Caco-2 (cell line): ENCODE measurements at regions not wholly inside any gene's neighbourhood (a gene's known extent, or its start where the extent isn't known, plus 50 kb on each side); places are given as distances from the start of the nearest gene placed in this dataset.

Experiments
- BruUV-seq: library from RNA; stranded (reverse); fragments of 400-500 nt; replicated peaks from 2 replicates; lab custom pipeline; 2021; lab: Mats Ljungman, UMichigan
- CTCF ChIA-PET: fragments of 300-600 bp; sonication (Branson Sonifier 250); formaldehyde crosslinking; loops from one replicate; lab custom pipeline; 2022; ENCODE audit warnings: antibody characterized with exemption; lab: Charles Lee
- POLR2A ChIA-PET: fragments of 300-600 bp; sonication (Branson Sonifier 250); formaldehyde crosslinking; loops from one replicate; lab custom pipeline; 2022; ENCODE audit warnings: antibody characterized with exemption; lab: Charles Lee
- DNase-seq, 2 experiments: peaks; one replicate each; pipeline versions ENCODE4 v3.0.0 to v3.0.0-alpha.2; 2020 to 2022
- H3K27me3 ChIP-seq: replicated peaks from 2 replicates; pipeline ENCODE4 v1.6.0; 2011; ENCODE audit warnings: low read length; ENCODE audit not compliant: control insufficient read depth, insufficient read depth
- H3K36me3 ChIP-seq: 2 replicates; pipeline ENCODE4 v1.5.1; 2011; ENCODE audit warnings: low read length; ENCODE audit not compliant: control insufficient read depth, insufficient read depth
- H3K4me1 ChIP-seq: fragments of 250-450 bp; sonication (Bioruptor Pico); 2 replicates; pipeline ENCODE4 v1.5.1; 2020; ENCODE audit warnings: mild to moderate bottlenecking
- H3K4me3 ChIP-seq: 2 replicates; pipeline ENCODE4 v1.5.1; 2011; ENCODE audit warnings: low read depth, mild to moderate bottlenecking, control low read depth, low read length
- H3K9me3 ChIP-seq: fragments of 250-450 bp; sonication (Bioruptor Pico); 2 replicates; pipeline ENCODE4 v1.5.1; 2020; ENCODE audit warnings: mild to moderate bottlenecking, moderate library complexity
- H3K27ac Mint-ChIP-seq: one replicate; pipeline ENCODE4 v1.8.0; 2022; ENCODE audit warnings: mixed read lengths; ENCODE audit not compliant: unreplicated experiment
- H3K27me3 Mint-ChIP-seq: one replicate; pipeline ENCODE4 v1.8.0; 2022; ENCODE audit warnings: mixed read lengths; ENCODE audit not compliant: insufficient read depth, unreplicated experiment
- H3K36me3 Mint-ChIP-seq: one replicate; pipeline ENCODE4 v1.8.0; 2022; ENCODE audit warnings: mild to moderate bottlenecking, mixed read lengths; ENCODE audit not compliant: insufficient read depth, unreplicated experiment
- H3K4me1 Mint-ChIP-seq: one replicate; pipeline ENCODE4 v1.8.0; 2022; ENCODE audit warnings: low read depth, mixed read lengths; ENCODE audit not compliant: unreplicated experiment
- H3K4me3 Mint-ChIP-seq: one replicate; pipeline ENCODE4 v1.8.0; 2022; ENCODE audit warnings: mild to moderate bottlenecking, moderate library complexity, mixed read lengths; ENCODE audit not compliant: unreplicated experiment
- H3K9me3 Mint-ChIP-seq: one replicate; pipeline ENCODE4 v1.8.0; 2022; ENCODE audit warnings: mixed read lengths; ENCODE audit not compliant: unreplicated experiment
- CTCF ChIP-seq, 2 experiments: fragments of 200-600 bp in 1 of 2; IDR thresholded peaks; 1 replicate in 1 of 2; 2 replicates in 1 of 2; pipeline versions ENCODE4 v1.5.1 to v1.8.0; 2011 to 2022; ENCODE audit warnings: antibody characterized with exemption in 1 of 2, control low read depth in 1 of 2, inconsistent platforms in 1 of 2, low read depth in 1 of 2, low read length in 1 of 2, mild to moderate bottlenecking in 1 of 2, moderate library complexity in 1 of 2; ENCODE audit not compliant: insufficient read depth in 1 of 2, severe bottlenecking in 1 of 2, unreplicated experiment in 1 of 2
- intact Hi-C: fragments of 100-400 bp; cut with micrococcal nuclease; formaldehyde crosslinking; loops from one replicate; pipeline ENCODE4 v1.10.0; 2022; ENCODE audit not compliant: unreplicated experiment

GRCh38 chr3:28867836-28868235 is 413.0 kb upstream of the RBMS3 start:
- no peaks in the 10 kb centered on the region for H3K36me3 Mint-ChIP-seq
- no peaks in the 10 kb centered on the region for H3K4me1 Mint-ChIP-seq
- peaks cover 2% of the 10 kb centered on the region for H3K27me3 Mint-ChIP-seq
- H3K4me3 Mint-ChIP-seq = no peak overlapping the region
- peaks cover 7% of the 10 kb centered on the region for H3K9me3 Mint-ChIP-seq
- H3K36me3 ChIP-seq = no peaks in the 10 kb centered on the region
- no peaks in the 10 kb centered on the region for H3K27me3 ChIP-seq
- no peaks in the 10 kb centered on the region for H3K4me1 ChIP-seq
- no peak overlapping the region for H3K4me3 ChIP-seq
- no peak overlapping the region for H3K27ac Mint-ChIP-seq
- TF ChIP-seq CTCF (IDR thresholded peaks at IDR 0.05; ENCODE audit: insufficient read depth in 1 of 2, low read depth in 1 of 2, low read length in 1 of 2, severe bottlenecking in 1 of 2, unreplicated experiment in 1 of 2) = no peak
- ChIA-PET CTCF (no interaction called here), POLR2A (no interaction called here)
- H3K9me3 ChIP-seq = no peaks in the 10 kb centered on the region
- intact Hi-C loops = no loop called here
- DNase-seq = no peak
- no TSS peak for BruUV-seq

GRCh38 chr3:28868897-28869296 is 412.0 kb upstream of the RBMS3 start:
- Histone ChIP-seq H3K27me3 (no peaks in the 10 kb centered on the region), H3K9me3 (no peaks in the 10 kb centered on the region), H3K36me3 (no peaks in the 10 kb centered on the region), H3K4me3 (no peak overlapping the region), H3K4me1 (no peaks in the 10 kb centered on the region)
- Mint-ChIP-seq H3K4me3 (no peak overlapping the region), H3K36me3 (no peaks in the 10 kb centered on the region), H3K9me3 (peaks cover 18% of the 10 kb centered on the region), H3K27ac (no peak overlapping the region), H3K4me1 (no peaks in the 10 kb centered on the region), H3K27me3 (peaks cover 2% of the 10 kb centered on the region)
- CTCF ChIA-PET = no interaction called here
- no peak for TF ChIP-seq CTCF (IDR thresholded peaks at IDR 0.05; ENCODE audit: insufficient read depth in 1 of 2, low read depth in 1 of 2, low read length in 1 of 2, severe bottlenecking in 1 of 2, unreplicated experiment in 1 of 2)
- no peak for DNase-seq
- POLR2A ChIA-PET = no interaction called here
- intact Hi-C loops = no loop called here
- no TSS peak for BruUV-seq

GRCh38 chr3:28877912-28878311 is 403.0 kb upstream of the RBMS3 start:
- Mint-ChIP-seq H3K4me1 (no peaks in the 10 kb centered on the region), H3K9me3 (peaks cover 10% of the 10 kb centered on the region), H3K27ac (no peak overlapping the region), H3K27me3 (no peaks in the 10 kb centered on the region), H3K36me3 (no peaks in the 10 kb centered on the region), H3K4me3 (no peak overlapping the region)
- H3K9me3 ChIP-seq = no peaks in the 10 kb centered on the region
- POLR2A ChIA-PET = no interaction called here
- H3K27me3 ChIP-seq = no peaks in the 10 kb centered on the region
- H3K4me1 ChIP-seq = no peaks in the 10 kb centered on the region
- BruUV-seq = no TSS peak
- CTCF ChIA-PET = no interaction called here
- intact Hi-C loops = no loop called here
- H3K4me3 ChIP-seq = no peak overlapping the region
- no peaks in the 10 kb centered on the region for H3K36me3 ChIP-seq
- no peak for DNase-seq
- TF ChIP-seq CTCF (IDR thresholded peaks at IDR 0.05; ENCODE audit: insufficient read depth in 1 of 2, low read depth in 1 of 2, low read length in 1 of 2, severe bottlenecking in 1 of 2, unreplicated experiment in 1 of 2) = no peak
